CD4-positive, alpha-beta memory T cell (primary cell): ENCODE measurements at regions not wholly inside any gene's neighbourhood (a gene's known extent, or its start where the extent isn't known, plus 50 kb on each side); places are given as distances from the start of the nearest gene placed in this dataset.

Source experiments
- CTCF ChIA-PET: fragments of 350-600 bp; sonication (Branson Sonifier 250); formaldehyde crosslinking; loops from one replicate; lab custom pipeline; 2021; ENCODE audit warnings: inconsistent platforms; ENCODE audit not compliant: partially characterized antibody; lab: Charles Lee
- POLR2A ChIA-PET: fragments of 350-600 bp; sonication (Branson Sonifier 250); formaldehyde crosslinking; loops from one replicate; lab custom pipeline; 2021; ENCODE audit not compliant: partially characterized antibody; lab: Charles Lee
- DNase-seq, 5 donors: peaks; one replicate each; pipeline versions ENCODE4 v3.0.0 to v3.0.0-alpha.2; 2020 to 2022; ENCODE audit warnings: mixed read lengths in 1 of 5
- H3K27ac ChIP-seq: one replicate; pipeline ENCODE4 v1.7.0; 2013; ENCODE audit warnings: low read depth, low read length
- H3K27me3 ChIP-seq: 2 replicates; pipeline ENCODE4 v1.7.0; 2013; ENCODE audit warnings: mild to moderate bottlenecking, low read length, moderate library complexity; ENCODE audit not compliant: insufficient read depth
- H3K36me3 ChIP-seq: 2 replicates; pipeline ENCODE4 v1.7.0; 2013; ENCODE audit warnings: mild to moderate bottlenecking, low read length, moderate library complexity; ENCODE audit not compliant: insufficient read depth
- H3K4me1 ChIP-seq: 2 replicates; pipeline ENCODE4 v1.7.0; 2013; ENCODE audit warnings: mild to moderate bottlenecking, low read length, moderate library complexity; ENCODE audit not compliant: insufficient read depth
- H3K4me3 ChIP-seq, 2 donors: one replicate each; pipeline ENCODE4 v1.7.0; 2013; ENCODE audit warnings: low read length in 2 of 2, mild to moderate bottlenecking in 1 of 2
- H3K9me3 ChIP-seq, 2 donors: one replicate each; pipeline ENCODE4 v1.7.0; 2013; ENCODE audit warnings: low read length in 2 of 2, control low read depth in 1 of 2; ENCODE audit not compliant: control insufficient read depth in 1 of 2
- H3K27ac Mint-ChIP-seq, 7 donors: one replicate each; pipeline ENCODE4 v1.8.0; 2020 to 2021; ENCODE audit warnings: mixed read lengths in 7 of 7, mild to moderate bottlenecking in 6 of 7, inconsistent platforms in 3 of 7, moderate library complexity in 3 of 7
- H3K27me3 Mint-ChIP-seq, 2 donors: one replicate each; pipeline ENCODE4 v1.8.0; 2020 to 2021; ENCODE audit warnings: mixed read lengths in 2 of 2
- H3K36me3 Mint-ChIP-seq, 2 donors: one replicate each; pipeline ENCODE4 v1.8.0; 2020 to 2021; ENCODE audit warnings: mixed read lengths in 2 of 2, inconsistent platforms in 1 of 2, mild to moderate bottlenecking in 1 of 2
- H3K4me1 Mint-ChIP-seq, 4 donors: one replicate each; pipeline ENCODE4 v1.8.0; 2020 to 2021; ENCODE audit warnings: mixed read lengths in 4 of 4, mild to moderate bottlenecking in 1 of 4
- H3K4me3 Mint-ChIP-seq, 8 donors: one replicate each; pipeline ENCODE4 v1.8.0; 2020 to 2021; ENCODE audit warnings: mixed read lengths in 8 of 8, mild to moderate bottlenecking in 7 of 8, moderate library complexity in 6 of 8, inconsistent platforms in 3 of 8
- H3K9me3 Mint-ChIP-seq, 8 donors: one replicate each; pipeline ENCODE4 v1.8.0; 2020 to 2021; ENCODE audit warnings: mixed read lengths in 8 of 8, mild to moderate bottlenecking in 5 of 8, inconsistent platforms in 3 of 8, moderate library complexity in 1 of 8
- intact Hi-C: fragments of 100-400 bp; cut with micrococcal nuclease; formaldehyde crosslinking; loops from one replicate; pipeline ENCODE4 v1.15.1; 2023

DNA sequence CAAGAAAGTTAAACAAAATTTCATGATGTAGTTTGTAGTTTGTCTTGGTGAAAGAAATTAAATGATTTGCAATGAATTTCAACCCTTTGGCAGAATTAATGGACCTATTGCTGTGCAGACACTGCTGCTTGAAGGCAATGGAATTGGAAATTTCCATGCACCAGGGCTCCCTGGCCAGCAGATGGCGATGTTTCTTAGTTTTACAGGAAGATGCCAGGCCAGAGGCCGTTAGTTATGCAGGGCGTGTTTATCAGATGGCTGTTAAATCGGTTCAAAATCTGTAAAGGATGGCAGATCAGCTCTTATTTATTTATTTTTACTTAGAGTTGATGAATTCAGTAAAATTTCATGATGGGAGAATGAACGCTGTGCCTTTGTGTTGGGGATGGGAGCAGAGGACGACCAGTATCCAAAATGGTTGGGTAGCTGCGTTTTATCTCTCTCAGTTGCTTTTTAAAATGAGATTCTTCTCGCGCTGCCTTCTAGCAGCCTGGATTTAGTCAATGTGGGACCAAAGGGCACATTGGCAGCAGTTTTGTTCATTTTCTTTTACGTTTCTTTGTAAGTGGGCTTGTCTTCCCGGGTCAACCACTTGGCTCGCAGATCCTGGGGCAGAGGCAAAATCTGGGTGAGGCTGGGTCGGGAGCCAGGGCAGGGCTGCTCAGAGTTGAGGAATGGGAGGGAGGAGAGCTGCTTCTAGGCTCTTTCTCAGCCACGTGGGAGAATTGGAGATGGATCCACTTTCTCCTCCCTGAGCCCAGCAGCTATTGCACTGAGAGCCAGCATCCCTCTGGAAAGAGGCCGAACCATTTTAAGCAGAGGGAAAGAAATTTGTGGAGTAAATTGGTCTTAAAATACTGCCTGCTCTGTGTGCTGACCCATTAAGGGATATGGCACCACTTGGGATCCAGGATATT, 344.0 kb downstream of the PIK3C3 start:
- Histone ChIP-seq H3K4me1 (no peaks in the 10 kb centered on the region), H3K27me3 (no peaks in the 10 kb centered on the region), H3K27ac (no peak overlapping the region), H3K9me3 (no peaks in the 10 kb centered on the region), H3K4me3 (no peak overlapping the region), H3K36me3 (no peaks in the 10 kb centered on the region)
- peak in 4 of 5 donors; percentile 24 to 36 (median 30) for DNase-seq
- H3K9me3 Mint-ChIP-seq = no peaks in the 10 kb centered on the region
- ChIA-PET POLR2A (no interaction called here), CTCF (interaction anchor here (0.8 to 5.0 kb wide), 12 partner anchors 8 to 975 kb away, joined by 3 to 26 read pairs (median 5); no protein-coding TSS in a partner anchor)
- intact Hi-C loops = loop anchor here (5.0 to 10.0 kb wide), 2 partner anchors 973 to 1296 kb away; no protein-coding TSS in a partner anchor
- H3K4me1 Mint-ChIP-seq = peaks cover 0 to 1% (median under 1%) of the 10 kb centered on the region in 4 donors
- H3K4me3 Mint-ChIP-seq = no peak overlapping the region
- no peak overlapping the region for H3K27ac Mint-ChIP-seq
- no peaks in the 10 kb centered on the region for H3K36me3 Mint-ChIP-seq
- H3K27me3 Mint-ChIP-seq = no peaks in the 10 kb centered on the region

- Mint-ChIP-seq H3K4me3 (no peak overlapping the region), H3K36me3 (no peaks in the 10 kb centered on the region), H3K27ac (peak overlapping the region in 1 of 7 donors; percentile 19), H3K27me3 (no peaks in the 10 kb centered on the region), H3K4me1 (no peaks in the 10 kb centered on the region), H3K9me3 (peaks cover 0 to 1% (median 0%) of the 10 kb centered on the region in 8 donors)
- Histone ChIP-seq H3K4me1 (no peaks in the 10 kb centered on the region), H3K9me3 (no peaks in the 10 kb centered on the region), H3K27ac (no peak overlapping the region), H3K4me3 (no peak overlapping the region), H3K27me3 (no peaks in the 10 kb centered on the region), H3K36me3 (no peaks in the 10 kb centered on the region)
- CTCF ChIA-PET = interaction anchor here (3.1 kb wide), 1 partner anchor 8 kb away, joined by 26 read pairs; no protein-coding TSS in a partner anchor
- DNase-seq = no peak
- POLR2A ChIA-PET = no interaction called here
- intact Hi-C loops = no loop called here
Measured at GRCh38 chr18:42305869-42306593, 351.0 kb downstream of the PIK3C3 start.

- ChIA-PET POLR2A (no interaction called here), CTCF (interaction anchor here (3.1 kb wide), 1 partner anchor 8 kb away, joined by 26 read pairs; no protein-coding TSS in a partner anchor)
- no peak overlapping the region for H3K27ac ChIP-seq
- Mint-ChIP-seq H3K4me3 (no peak overlapping the region), H3K27ac (no peak overlapping the region), H3K36me3 (no peaks in the 10 kb centered on the region), H3K4me1 (no peaks in the 10 kb centered on the region), H3K9me3 (peaks cover 0 to 1% (median 0%) of the 10 kb centered on the region in 8 donors), H3K27me3 (no peaks in the 10 kb centered on the region)
- intact Hi-C loops = no loop called here
- no peaks in the 10 kb centered on the region for H3K9me3 ChIP-seq
- H3K27me3 ChIP-seq = no peaks in the 10 kb centered on the region
- no peaks in the 10 kb centered on the region for H3K36me3 ChIP-seq
- H3K4me3 ChIP-seq = no peak overlapping the region
- no peaks in the 10 kb centered on the region for H3K4me1 ChIP-seq
- DNase-seq = no peak
Measured at GRCh38 chr18:42306594-42306980, 351.6 kb downstream of the PIK3C3 start.

DNA sequence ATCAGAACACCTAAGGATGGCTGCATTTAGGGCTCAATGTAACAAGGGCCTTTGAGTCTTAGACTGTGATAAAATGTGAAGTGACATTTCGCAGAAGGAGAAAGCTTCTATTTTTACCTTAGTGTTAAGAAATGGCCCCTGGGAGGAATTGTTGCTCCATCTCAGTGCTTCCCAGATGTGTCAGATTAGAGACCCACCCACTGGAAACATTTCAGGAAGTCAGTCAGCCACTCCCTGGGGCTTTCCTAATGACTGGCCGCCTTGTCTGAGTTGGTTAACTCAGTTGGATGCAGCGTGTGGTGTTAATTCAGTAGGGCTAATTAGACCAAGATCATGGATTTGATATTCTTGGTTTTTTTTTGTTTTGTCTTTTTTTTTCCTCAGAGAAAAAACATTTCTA, 355.9 kb downstream of the PIK3C3 start:
- Histone ChIP-seq H3K36me3 (no peaks in the 10 kb centered on the region), H3K27me3 (no peaks in the 10 kb centered on the region), H3K27ac (no peak overlapping the region), H3K4me3 (no peak overlapping the region), H3K4me1 (no peaks in the 10 kb centered on the region), H3K9me3 (no peaks in the 10 kb centered on the region)
- peaks cover 0 to 3% (median under 1%) of the 10 kb centered on the region in 8 donors for H3K9me3 Mint-ChIP-seq
- intact Hi-C loops = no loop called here
- no peaks in the 10 kb centered on the region for H3K36me3 Mint-ChIP-seq
- no peaks in the 10 kb centered on the region for H3K4me1 Mint-ChIP-seq
- no peak overlapping the region for H3K27ac Mint-ChIP-seq
- H3K4me3 Mint-ChIP-seq = no peak overlapping the region
- H3K27me3 Mint-ChIP-seq = no peaks in the 10 kb centered on the region
- DNase-seq = no peak
- POLR2A ChIA-PET = no interaction called here
- CTCF ChIA-PET = interaction anchor here (0.6 to 2.0 kb wide), 4 partner anchors 10 to 71 kb away, joined by 3 to 6 read pairs (median 3); no protein-coding TSS in a partner anchor

DNA sequence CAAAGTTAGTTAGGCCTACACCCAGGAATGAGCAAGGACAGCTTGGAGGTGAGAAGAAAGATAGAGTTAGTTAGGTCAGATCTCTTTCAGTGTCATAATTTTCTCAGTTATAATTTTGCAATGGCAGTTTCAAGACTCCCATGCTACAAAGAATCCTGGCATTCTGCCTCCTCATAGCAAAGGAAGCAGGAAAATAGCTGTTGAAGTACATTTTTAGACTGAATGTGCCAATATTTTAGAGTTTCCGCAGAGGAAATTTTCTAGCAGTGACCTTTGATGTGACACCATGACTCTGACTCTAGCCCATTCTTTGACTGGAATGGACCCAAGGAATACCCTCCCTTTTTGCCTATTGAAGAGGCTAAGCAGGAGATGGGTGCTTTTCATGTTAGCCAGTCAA, 371.7 kb downstream of the PIK3C3 start:
- no peaks in the 10 kb centered on the region for H3K4me1 Mint-ChIP-seq

DNA sequence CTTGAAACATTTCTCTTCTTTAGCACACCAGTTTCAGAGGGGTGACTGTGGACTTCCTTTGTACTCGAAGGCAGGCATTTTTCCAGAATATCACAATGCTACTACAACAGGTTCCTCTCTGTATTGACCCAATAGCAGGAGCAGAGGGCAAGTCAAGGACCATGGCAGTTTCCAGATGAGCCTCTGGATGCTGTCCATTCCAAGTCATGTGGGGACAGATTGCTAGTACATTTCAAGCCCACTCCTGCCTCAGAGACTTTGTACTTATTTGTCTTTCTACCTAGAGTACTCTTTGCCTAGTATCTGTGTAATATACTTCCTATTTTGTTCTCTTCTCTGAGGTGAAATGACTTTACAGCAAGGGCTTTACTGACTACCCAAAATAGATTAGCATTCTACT, 373.9 kb downstream of the PIK3C3 start:
- Mint-ChIP-seq H3K27ac (no peak overlapping the region), H3K36me3 (no peaks in the 10 kb centered on the region), H3K9me3 (peaks cover 0 to 5% (median 0%) of the 10 kb centered on the region in 8 donors), H3K4me3 (no peak overlapping the region), H3K27me3 (no peaks in the 10 kb centered on the region), H3K4me1 (no peaks in the 10 kb centered on the region)
- ChIA-PET CTCF (no interaction called here), POLR2A (no interaction called here)
- no peaks in the 10 kb centered on the region for H3K9me3 ChIP-seq
- no peak overlapping the region for H3K4me3 ChIP-seq
- H3K36me3 ChIP-seq = no peaks in the 10 kb centered on the region
- intact Hi-C loops = no loop called here
- H3K27ac ChIP-seq = no peak overlapping the region
- no peaks in the 10 kb centered on the region for H3K27me3 ChIP-seq
- no peak for DNase-seq
- H3K4me1 ChIP-seq = no peaks in the 10 kb centered on the region

More for the DNA sequence above, 371.7 kb downstream of the PIK3C3 start:
- DNase-seq = no peak
- CTCF ChIA-PET = no interaction called here
- Histone ChIP-seq H3K9me3 (no peaks in the 10 kb centered on the region), H3K36me3 (no peaks in the 10 kb centered on the region), H3K27ac (no peak overlapping the region), H3K4me3 (no peak overlapping the region), H3K27me3 (no peaks in the 10 kb centered on the region), H3K4me1 (no peaks in the 10 kb centered on the region)
- intact Hi-C loops = no loop called here
- POLR2A ChIA-PET = no interaction called here
- no peak overlapping the region for H3K27ac Mint-ChIP-seq
- H3K36me3 Mint-ChIP-seq = no peaks in the 10 kb centered on the region
- peaks cover 0 to 5% (median 0%) of the 10 kb centered on the region in 8 donors for H3K9me3 Mint-ChIP-seq
- H3K27me3 Mint-ChIP-seq = no peaks in the 10 kb centered on the region
- H3K4me3 Mint-ChIP-seq = no peak overlapping the region

DNA sequence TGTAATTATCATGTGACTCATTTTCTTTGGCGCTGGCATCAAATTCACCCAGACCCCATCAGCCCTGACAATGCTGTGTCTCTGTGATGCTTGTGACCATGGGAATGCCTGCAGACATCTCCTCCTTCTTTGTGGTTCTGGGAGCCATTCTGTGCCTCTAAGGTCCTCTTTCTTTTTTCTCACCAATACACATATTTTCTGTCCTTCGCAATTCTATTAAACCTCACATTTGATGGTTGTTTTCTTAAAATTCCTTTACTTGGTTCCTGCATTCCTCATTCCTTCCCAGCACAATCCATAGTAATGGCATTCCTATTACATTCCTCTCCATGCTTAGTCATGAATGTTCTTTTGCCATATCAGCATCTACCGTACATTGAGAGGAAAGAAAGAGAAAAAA, 375.3 kb downstream of the PIK3C3 start:
- H3K9me3 ChIP-seq = no peaks in the 10 kb centered on the region
- POLR2A ChIA-PET = no interaction called here
- no peak for DNase-seq
- Mint-ChIP-seq H3K4me1 (no peaks in the 10 kb centered on the region), H3K9me3 (peaks cover 0 to 5% (median 0%) of the 10 kb centered on the region in 8 donors), H3K36me3 (no peaks in the 10 kb centered on the region), H3K27ac (no peak overlapping the region), H3K27me3 (no peaks in the 10 kb centered on the region), H3K4me3 (no peak overlapping the region)
- no peak overlapping the region for H3K27ac ChIP-seq
- CTCF ChIA-PET = no interaction called here
- no peaks in the 10 kb centered on the region for H3K4me1 ChIP-seq
- H3K36me3 ChIP-seq = no peaks in the 10 kb centered on the region
- no peaks in the 10 kb centered on the region for H3K27me3 ChIP-seq
- no peak overlapping the region for H3K4me3 ChIP-seq
- intact Hi-C loops = no loop called here
